ENCODE measurements at regions not wholly inside any gene's neighbourhood (a gene's known extent, or its start where the extent isn't known, plus 50 kb on each side); places are given as distances from the start of the nearest gene placed in this dataset.

GRCh38 chr4:43351970-43352806 is 459.7 kb downstream of the GRXCR1 start:
- no peak for DNase-seq

DNA sequence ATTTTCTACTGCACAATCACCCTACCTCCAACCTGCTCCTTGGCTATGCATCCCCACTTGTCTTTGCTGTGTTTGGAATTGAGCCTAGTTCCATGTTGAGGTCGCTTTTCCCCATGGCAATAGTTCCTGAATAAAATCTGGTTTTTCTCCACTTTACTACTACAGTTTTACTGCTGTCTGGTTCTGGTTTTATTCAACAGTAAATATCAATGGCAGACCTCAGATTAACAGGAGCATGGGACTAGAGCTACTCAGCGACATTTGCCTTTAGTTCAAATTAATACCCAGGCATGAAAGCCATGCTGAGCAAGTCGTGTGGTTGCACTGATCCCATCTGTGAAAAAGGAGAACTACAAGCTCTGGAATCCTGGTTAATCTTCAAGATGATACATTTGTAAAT is 460.3 kb downstream of the GRXCR1 start:
- DNase-seq = no peak

DNA sequence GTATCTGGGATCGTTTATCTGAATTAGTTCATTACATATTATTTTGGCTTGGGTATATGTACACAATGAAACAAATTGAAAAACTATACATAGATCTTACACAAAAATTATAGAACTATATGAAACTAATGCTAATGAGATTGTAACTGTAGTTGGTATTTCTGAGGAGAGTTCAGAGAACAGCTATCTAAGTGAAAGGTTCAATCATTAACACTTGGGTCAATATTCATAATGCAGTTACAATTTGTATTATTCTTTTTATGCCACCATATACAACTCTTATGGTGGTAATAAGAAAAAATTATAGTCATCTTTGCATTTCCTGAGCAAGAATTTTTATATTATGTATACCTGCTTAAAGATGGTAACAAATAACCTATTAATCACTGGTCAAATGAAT is 461.0 kb downstream of the GRXCR1 start:
- DNase-seq = no peak

- no peak for DNase-seq
These were observed 464.3 kb downstream of the GRXCR1 start for GRCh38 chr4:43356786-43357185.

- no peak for DNase-seq
These were observed 464.9 kb downstream of the GRXCR1 start for GRCh38 chr4:43357252-43357974.

DNA sequence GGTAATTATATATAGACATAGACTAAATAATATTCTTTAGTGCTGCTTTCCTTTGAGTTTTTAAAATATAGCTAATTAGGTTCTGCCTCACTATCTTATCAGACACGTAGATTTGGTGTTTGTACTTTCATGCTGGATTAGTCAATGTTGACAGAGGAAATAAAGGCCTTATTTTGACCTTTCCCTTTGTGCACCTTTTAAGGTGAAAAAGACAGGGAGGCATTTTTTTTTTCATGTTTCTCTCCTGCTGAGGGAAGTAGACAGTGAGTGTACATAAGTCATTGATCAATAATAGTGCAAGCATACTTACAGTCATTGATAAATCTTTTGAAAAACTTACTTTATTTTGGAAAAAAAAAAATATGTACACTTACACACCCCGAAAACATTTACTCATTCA is 467.8 kb downstream of the GRXCR1 start:
- no peak for DNase-seq

GRCh38 chr4:43362875-43363636 is 470.5 kb downstream of the GRXCR1 start:
- DNase-seq = no peak

DNA sequence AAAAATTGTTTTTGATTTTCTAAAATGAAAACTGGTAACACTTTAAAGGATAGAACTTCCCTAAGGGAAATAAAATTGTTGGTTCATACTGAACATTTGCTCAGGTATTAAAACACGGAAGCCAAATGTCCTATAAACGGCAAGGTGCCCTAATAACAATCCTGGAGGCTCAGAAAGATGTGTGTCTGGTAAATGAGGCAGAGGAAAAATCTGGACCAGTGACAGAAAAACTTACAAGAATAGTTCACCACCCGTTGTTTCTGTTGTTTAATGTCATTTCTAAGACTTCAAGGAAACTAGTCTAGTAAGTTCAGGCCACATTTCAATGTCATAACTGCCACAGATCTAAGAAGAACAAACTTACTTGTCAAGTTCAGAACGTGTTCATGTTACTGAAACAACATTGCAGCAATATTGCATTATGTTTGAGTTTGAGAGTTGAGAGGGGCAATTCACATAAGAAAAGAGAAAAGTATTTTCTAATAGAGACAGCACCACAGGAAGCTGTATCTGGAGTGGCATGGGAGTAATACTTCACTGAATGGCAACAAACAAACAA is 476.6 kb downstream of the GRXCR1 start:
- no peak for DNase-seq

DNA sequence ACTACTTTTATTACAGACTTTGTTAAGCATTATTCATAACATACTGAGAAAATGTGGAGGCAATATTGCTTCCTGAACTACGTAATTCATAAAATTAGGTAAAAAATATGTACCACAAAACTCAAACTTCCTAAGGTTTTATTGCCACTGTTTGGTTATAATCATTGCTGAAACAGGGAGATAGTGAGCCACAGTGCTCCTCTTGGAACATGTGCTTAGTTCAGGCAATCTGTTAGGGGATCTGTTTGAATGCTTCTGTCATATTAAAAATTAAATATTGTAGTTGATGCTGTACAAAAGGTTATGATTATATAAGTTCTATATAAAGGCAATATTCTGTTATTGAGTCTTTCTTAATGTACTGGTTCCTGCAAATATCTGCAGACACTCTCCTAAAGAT is 480.7 kb downstream of the GRXCR1 start:
- no peak for DNase-seq

DNA sequence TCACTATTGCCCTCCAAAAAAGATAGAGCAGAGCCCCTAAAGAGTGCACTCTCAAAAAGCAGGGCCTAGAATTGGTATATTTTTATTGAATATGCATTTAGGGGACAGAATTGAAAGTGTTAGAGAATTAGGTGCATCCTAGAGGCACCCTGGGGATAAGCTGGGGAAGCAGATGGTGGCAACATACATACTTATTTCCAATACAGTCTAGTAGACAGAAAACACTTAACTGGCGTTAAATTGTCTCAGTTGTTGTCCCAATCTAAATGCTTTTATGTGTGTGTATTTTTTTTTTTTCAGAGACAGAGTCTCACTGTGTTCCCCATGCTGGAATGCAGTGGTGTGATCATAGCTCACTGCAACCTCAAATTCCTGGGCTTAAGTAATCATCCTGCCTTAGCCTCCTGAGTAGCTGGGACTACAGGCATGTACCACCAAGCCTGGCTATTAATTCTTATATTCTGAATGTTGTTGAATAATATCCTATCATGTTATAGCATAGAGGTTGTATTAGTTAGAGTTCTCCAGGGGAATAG is 481.8 kb downstream of the GRXCR1 start:
- no peak for DNase-seq

GRCh38 chr4:43379016-43379415 is 486.5 kb downstream of the GRXCR1 start:
- DNase-seq = no peak

GRCh38 chr4:43380093-43380492 is 487.6 kb downstream of the GRXCR1 start:
- no peak for DNase-seq

DNA sequence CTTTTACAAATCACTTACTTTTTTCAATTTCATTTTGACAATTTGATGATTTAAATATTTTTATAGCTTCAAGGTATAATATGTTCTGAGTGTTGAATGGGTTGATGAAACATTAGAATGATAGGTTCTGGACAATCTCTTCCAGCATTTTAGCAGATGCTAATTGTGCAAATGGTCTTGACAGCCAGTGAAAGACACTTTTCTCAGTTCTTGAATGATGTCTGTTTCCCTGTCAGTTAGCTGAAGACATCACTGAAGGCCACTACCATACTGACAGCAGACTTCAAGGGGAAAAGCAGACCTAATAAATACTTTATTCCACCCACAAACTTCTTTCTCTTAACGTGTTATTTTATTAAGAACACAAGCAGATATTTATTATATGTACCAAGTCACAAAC is 498.6 kb downstream of the GRXCR1 start:
- DNase-seq = no peak

- no peak for DNase-seq
These were observed 502.5 kb downstream of the GRXCR1 start for GRCh38 chr4:43394976-43395375.

DNA sequence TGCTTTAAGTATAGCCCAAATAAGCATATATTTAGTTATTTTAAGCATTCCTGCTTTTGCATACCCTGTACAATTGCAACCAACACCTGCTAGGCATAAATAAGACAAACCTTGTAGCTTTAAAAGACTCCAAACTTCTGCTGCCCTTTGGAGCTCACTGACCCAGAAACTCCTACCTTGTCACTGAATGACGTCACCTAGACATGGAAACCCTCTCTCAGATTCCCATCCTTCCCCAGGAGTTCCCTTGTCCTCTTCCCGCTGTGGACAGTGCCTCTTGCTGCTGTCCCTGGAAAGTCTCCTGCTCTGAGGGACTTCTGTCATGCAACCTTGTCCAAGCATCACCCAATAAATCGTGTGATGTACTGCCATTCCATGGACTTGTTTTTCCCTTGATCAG is 507.2 kb downstream of the GRXCR1 start:
- no peak for DNase-seq

- DNase-seq = no peak
These were observed 509.9 kb downstream of the GRXCR1 start for GRCh38 chr4:43402393-43402792.

- DNase-seq = no peak
These were observed 518.1 kb downstream of the GRXCR1 start for GRCh38 chr4:43410636-43411035.

- DNase-seq = no peak
These were observed 518.7 kb downstream of the GRXCR1 start for GRCh38 chr4:43411226-43411625.

DNA sequence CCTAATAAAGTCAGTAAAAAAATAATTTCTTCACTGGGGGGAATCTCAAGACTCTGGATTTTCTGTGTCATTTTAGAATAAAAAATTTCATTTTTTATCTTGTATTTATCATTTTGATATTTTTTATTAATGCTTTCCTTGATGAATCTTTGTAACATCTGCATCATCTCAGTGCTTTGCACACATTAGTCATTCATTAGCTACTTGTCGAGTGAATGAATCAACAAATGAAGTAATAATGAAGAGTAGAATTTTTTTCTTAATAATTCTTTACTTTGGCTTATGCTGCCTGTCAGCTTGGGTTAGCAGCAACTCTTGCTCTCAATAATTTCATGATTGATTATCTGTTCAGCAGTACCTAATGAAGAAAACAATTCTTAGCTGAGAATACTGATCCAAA is 530.8 kb downstream of the GRXCR1 start:
- DNase-seq = no peak

- DNase-seq = no peak
These were observed 532.7 kb downstream of the GRXCR1 start for GRCh38 chr4:43425206-43425605.

- no peak for DNase-seq
These were observed 542.8 kb downstream of the GRXCR1 start for GRCh38 chr4:43435291-43435690.

DNA sequence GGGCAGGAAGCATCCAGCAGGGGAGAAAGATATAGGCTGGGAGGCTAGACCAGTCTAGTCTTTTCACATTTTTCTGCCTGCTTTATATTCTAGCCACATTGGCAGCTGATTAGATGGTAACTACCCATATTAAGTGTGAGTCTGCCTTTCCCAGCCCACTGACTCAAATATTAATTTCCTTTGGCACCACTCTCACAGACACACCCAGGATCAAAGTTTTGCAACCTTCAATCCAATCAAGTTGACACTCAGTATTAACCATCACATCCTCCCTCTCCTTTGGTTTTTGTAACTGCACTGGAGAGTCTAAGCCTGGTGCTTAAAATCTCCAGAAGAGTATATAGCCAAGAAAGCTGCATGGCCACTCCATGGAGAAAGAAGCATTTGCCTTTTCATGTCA is 560.4 kb downstream of the GRXCR1 start:
- no peak for DNase-seq

- no peak for DNase-seq
These were observed 563.9 kb downstream of the GRXCR1 start for GRCh38 chr4:43456383-43456782.

Data from stimulated activated CD4-positive, alpha-beta T cell treated with anti-CD3 and anti-CD28 coated beads, Interleukin-2, amount 100 ng/mL, for 24 hours (primary cell).